ENCODE measurements at regions not wholly inside any gene's neighbourhood (a gene's known extent, or its start where the extent isn't known, plus 50 kb on each side); places are given as distances from the start of the nearest gene placed in this dataset.
"Not testable (repeated sequence)": the region's sequence is repeated elsewhere in the genome, so short reads cannot be mapped to it uniquely, and the experiment has no call there.

- Histone ChIP-seq H3K36me3 (ENCODE audit: insufficient read depth, low read length) (no peaks in the 10 kb centered on the region), H2AFZ (ENCODE audit: low read length) (no peak overlapping the region), H4K20me1 (ENCODE audit: insufficient read depth, low read depth, low read length) (no peaks in the 10 kb centered on the region), H3K4me3 (ENCODE audit: low read length) (no peak overlapping the region), H3K4me2 (ENCODE audit: low read depth, low read length, poor library complexity, severe bottlenecking) (no peak overlapping the region), H3K4me1 (ENCODE audit: low read length) (peaks cover 21% of the 10 kb centered on the region), H3K9me2 (replicated peaks; ENCODE audit: insufficient read depth, low read length) (no peaks in the 10 kb centered on the region), H3K9me3 (ENCODE audit: low read length) (no peaks in the 10 kb centered on the region), H3K27me3 (ENCODE audit: low read length) (no peaks in the 10 kb centered on the region), H3K79me2 (ENCODE audit: low read length) (no peaks in the 10 kb centered on the region), H3K9ac (ENCODE audit: low read length) (no peak overlapping the region), H3K27ac (ENCODE audit: low read length) (no peak overlapping the region)
- DNase-seq: no peak
These were observed 266.2 kb downstream of the C12orf75 start for GRCh38 chr12:105596731-105597130.

DNA sequence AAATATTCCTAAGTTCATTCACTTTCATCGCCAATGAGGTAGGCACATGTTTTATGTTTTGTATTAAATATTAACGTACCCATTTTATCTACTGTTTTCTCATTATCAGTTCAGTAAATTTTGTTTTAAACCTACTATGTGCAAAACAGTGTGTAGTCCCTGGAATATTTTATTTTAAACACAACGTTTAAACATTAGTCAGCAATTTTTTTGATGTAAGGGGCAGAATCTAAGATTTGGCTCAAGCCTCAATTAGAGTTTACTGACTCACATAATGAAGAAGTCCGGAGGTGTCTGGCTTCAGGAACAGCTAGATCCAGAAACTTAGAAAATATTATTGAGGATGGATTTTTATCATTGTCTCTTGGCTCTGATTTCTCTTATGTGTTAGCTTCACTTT is 267.5 kb downstream of the C12orf75 start:
- Histone ChIP-seq H3K9me2 (replicated peaks; ENCODE audit: insufficient read depth, low read length) (no peaks in the 10 kb centered on the region), H3K4me1 (ENCODE audit: low read length) (peaks cover 21% of the 10 kb centered on the region), H3K79me2 (ENCODE audit: low read length) (no peaks in the 10 kb centered on the region), H3K4me2 (ENCODE audit: low read depth, low read length, poor library complexity, severe bottlenecking) (no peak overlapping the region), H2AFZ (ENCODE audit: low read length) (no peak overlapping the region), H3K27ac (ENCODE audit: low read length) (no peak overlapping the region), H3K4me3 (ENCODE audit: low read length) (no peak overlapping the region), H4K20me1 (ENCODE audit: insufficient read depth, low read depth, low read length) (no peaks in the 10 kb centered on the region), H3K9ac (ENCODE audit: low read length) (no peak overlapping the region), H3K9me3 (ENCODE audit: low read length) (no peaks in the 10 kb centered on the region), H3K27me3 (ENCODE audit: low read length) (no peaks in the 10 kb centered on the region), H3K36me3 (ENCODE audit: insufficient read depth, low read length) (no peaks in the 10 kb centered on the region)
- no peak for DNase-seq

DNA sequence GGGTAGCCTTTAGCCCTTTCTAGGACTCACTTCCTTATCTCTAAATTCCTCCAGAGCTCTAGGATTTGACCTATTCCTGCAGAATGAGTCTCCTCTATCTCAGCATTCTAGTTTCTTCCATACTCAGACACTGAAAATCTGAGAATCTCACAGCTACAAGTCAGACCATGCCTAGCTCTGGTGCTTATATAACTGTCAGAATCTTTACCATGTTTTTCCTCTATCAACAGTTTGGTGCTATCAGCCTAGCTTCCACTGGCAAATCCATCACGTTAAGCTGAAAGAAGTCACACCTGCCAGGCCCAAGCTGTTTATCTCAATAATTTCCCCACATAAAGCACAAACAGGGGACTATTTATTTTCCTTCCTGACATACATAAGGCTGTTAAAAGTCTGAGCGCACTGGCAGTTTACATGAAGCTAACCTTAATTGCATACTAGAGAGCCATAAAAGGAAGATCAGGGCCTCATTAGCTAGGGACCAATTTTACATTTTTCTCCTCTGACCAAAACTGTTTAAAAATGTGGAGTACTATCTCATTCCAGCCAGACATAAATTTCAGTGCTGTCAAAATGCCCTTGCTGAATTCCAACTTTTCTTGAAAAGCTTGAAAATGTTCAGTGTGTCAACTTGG is 270.5 kb downstream of the C12orf75 start:
- no peaks in the 10 kb centered on the region; the same call in 1 of the 2 replicates for H3K9me2 ChIP-seq (replicated peaks; ENCODE audit: insufficient read depth, low read length)
- no peak overlapping the region for H3K9ac ChIP-seq (ENCODE audit: low read length)
- no peak overlapping the region for H3K27ac ChIP-seq (ENCODE audit: low read length)
- H3K36me3 ChIP-seq (ENCODE audit: insufficient read depth, low read length): no peaks in the 10 kb centered on the region
- no peak overlapping the region for H3K4me2 ChIP-seq (ENCODE audit: low read depth, low read length, poor library complexity, severe bottlenecking)
- H3K9me3 ChIP-seq (ENCODE audit: low read length): no peaks in the 10 kb centered on the region
- peaks cover 16% of the 10 kb centered on the region for H3K4me1 ChIP-seq (ENCODE audit: low read length)
- no peak overlapping the region for H2AFZ ChIP-seq (ENCODE audit: low read length)
- no peaks in the 10 kb centered on the region for H3K79me2 ChIP-seq (ENCODE audit: low read length)
- H3K27me3 ChIP-seq (ENCODE audit: low read length): no peaks in the 10 kb centered on the region
- H4K20me1 ChIP-seq (ENCODE audit: insufficient read depth, low read depth, low read length): no peaks in the 10 kb centered on the region
- no peak overlapping the region for H3K4me3 ChIP-seq (ENCODE audit: low read length)
- DNase-seq: no peak

DNA sequence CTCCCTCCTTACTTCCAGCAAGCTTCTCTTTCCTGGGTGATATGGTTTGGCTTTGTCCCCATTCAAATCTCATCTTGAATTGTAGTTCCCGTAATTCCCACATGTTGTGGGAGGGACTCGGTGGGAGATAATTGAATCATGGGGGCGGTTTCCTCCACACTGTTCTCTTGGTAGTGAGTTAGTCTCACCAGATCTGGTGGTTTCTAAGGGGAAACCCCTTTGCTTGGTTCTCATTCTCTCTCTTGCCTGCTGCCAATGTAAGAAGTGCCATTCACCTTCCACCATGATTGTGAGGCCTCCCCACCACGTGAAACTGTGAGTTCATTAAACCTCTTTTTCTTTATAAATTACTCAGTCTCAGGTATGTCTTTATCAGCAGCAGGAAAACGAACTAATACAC is 271.8 kb downstream of the C12orf75 start:
- H3K36me3 ChIP-seq (ENCODE audit: insufficient read depth, low read length); H3K27me3 ChIP-seq (ENCODE audit: low read length); H3K4me2 ChIP-seq (ENCODE audit: low read depth, low read length, poor library complexity, severe bottlenecking); H3K4me1 ChIP-seq (ENCODE audit: low read length); H3K9me2 ChIP-seq (replicated peaks; ENCODE audit: insufficient read depth, low read length); H3K27ac ChIP-seq (ENCODE audit: low read length); H4K20me1 ChIP-seq (ENCODE audit: insufficient read depth, low read depth, low read length); H3K4me3 ChIP-seq (ENCODE audit: low read length); DNase-seq; H2AFZ ChIP-seq (ENCODE audit: low read length); H3K9me3 ChIP-seq (ENCODE audit: low read length); H3K79me2 ChIP-seq (ENCODE audit: low read length); H3K9ac ChIP-seq (ENCODE audit: low read length): not testable (repeated sequence)

DNA sequence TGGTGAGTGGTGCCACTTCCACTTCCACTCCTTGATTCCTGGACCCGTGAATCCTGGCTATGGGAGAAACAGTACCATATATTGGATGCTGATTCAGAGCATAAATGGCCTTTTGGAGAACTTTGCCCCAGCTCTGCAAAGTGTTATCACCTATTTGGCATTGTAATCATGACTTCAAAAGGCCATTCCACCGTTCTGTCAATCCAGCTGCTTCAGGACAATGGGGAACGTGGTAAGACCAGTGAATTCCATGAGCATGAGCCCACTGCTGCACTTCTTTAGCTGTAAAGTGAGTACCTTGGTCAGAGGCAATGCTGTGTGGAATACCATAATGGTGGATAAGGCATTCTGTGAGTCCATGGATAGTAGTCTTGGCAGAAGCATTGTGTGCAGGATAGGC is 273.8 kb downstream of the C12orf75 start:
- H2AFZ ChIP-seq (ENCODE audit: low read length); H3K36me3 ChIP-seq (ENCODE audit: insufficient read depth, low read length); H3K4me2 ChIP-seq (ENCODE audit: low read depth, low read length, poor library complexity, severe bottlenecking); H3K9me2 ChIP-seq (replicated peaks; ENCODE audit: insufficient read depth, low read length); H3K4me3 ChIP-seq (ENCODE audit: low read length); H3K27me3 ChIP-seq (ENCODE audit: low read length); H3K79me2 ChIP-seq (ENCODE audit: low read length); H3K27ac ChIP-seq (ENCODE audit: low read length); H4K20me1 ChIP-seq (ENCODE audit: insufficient read depth, low read depth, low read length); H3K9ac ChIP-seq (ENCODE audit: low read length); DNase-seq; H3K4me1 ChIP-seq (ENCODE audit: low read length); H3K9me3 ChIP-seq (ENCODE audit: low read length): not testable (repeated sequence)

DNA sequence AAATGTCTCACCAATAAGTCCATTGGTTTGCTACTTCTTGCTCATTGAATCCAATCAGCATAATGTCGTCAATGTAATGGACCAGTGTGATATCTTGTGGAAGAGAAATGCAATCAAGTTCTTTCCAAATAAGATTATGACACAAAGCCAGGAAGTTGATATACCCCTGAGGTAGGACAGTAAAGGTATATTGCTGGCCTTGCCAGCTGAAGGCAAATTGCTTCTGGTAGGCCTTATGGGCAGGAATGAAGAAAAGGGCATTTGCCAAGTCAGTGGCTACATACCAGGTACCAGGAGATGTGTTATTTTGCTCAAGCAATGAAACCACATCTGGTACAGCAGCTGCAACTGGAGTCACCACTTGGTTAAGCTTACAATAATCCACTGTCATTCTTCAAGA is 276.1 kb downstream of the C12orf75 start:
- H2AFZ ChIP-seq (ENCODE audit: low read length); H3K27me3 ChIP-seq (ENCODE audit: low read length); DNase-seq; H4K20me1 ChIP-seq (ENCODE audit: insufficient read depth, low read depth, low read length); H3K27ac ChIP-seq (ENCODE audit: low read length); H3K79me2 ChIP-seq (ENCODE audit: low read length); H3K9me3 ChIP-seq (ENCODE audit: low read length); H3K36me3 ChIP-seq (ENCODE audit: insufficient read depth, low read length); H3K9me2 ChIP-seq (replicated peaks; ENCODE audit: insufficient read depth, low read length); H3K4me3 ChIP-seq (ENCODE audit: low read length); H3K4me2 ChIP-seq (ENCODE audit: low read depth, low read length, poor library complexity, severe bottlenecking); H3K9ac ChIP-seq (ENCODE audit: low read length); H3K4me1 ChIP-seq (ENCODE audit: low read length): not testable (repeated sequence)

DNA sequence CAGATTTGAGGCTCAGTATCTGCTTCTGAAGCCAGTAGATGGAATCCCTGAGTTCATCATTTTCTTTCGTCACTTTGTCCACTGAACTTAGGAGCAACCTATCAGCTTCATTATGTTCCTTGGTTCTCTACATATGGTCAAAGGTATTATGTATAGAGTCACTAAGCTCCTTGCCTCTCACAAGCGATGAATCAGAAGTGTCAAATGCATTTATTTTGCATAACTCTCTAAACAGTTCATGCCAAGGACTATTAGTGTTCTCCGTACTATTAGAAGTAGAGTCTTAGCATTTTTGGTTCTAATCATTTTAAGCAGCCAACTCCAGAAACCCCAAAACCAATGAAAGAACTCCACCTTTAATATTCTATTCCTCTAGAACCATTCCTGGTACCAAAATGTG is 278.5 kb downstream of the C12orf75 start:
- not testable (repeated sequence) for H3K4me3 ChIP-seq (ENCODE audit: low read length); H3K9me3 ChIP-seq (ENCODE audit: low read length); H3K36me3 ChIP-seq (ENCODE audit: insufficient read depth, low read length); DNase-seq; H3K9ac ChIP-seq (ENCODE audit: low read length); H3K27ac ChIP-seq (ENCODE audit: low read length); H2AFZ ChIP-seq (ENCODE audit: low read length); H3K4me2 ChIP-seq (ENCODE audit: low read depth, low read length, poor library complexity, severe bottlenecking); H3K27me3 ChIP-seq (ENCODE audit: low read length); H3K4me1 ChIP-seq (ENCODE audit: low read length); H4K20me1 ChIP-seq (ENCODE audit: insufficient read depth, low read depth, low read length); H3K79me2 ChIP-seq (ENCODE audit: low read length); H3K9me2 ChIP-seq (replicated peaks; ENCODE audit: insufficient read depth, low read length)

DNA sequence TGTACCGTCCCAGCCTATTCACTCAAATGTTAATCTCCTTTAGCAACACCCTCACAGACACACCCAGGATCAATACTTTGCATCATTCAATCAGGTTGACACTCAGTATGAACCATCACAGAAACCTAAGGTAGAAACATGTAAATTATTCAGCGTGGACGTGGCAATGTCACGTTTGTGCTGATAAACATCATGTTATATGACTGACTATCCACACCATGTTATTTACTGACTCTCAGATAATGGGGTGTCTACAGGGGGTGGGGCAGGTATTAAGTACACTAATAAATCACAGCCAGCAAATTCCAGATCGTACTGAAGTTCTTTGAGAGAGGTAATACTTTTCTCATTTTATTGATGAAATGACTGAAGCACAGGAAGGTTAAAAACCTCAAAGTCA is 280.0 kb downstream of the C12orf75 start:
- no peaks in the 10 kb centered on the region for H4K20me1 ChIP-seq (ENCODE audit: insufficient read depth, low read depth, low read length)
- no peaks in the 10 kb centered on the region for H3K4me1 ChIP-seq (ENCODE audit: low read length)
- H3K4me3 ChIP-seq (ENCODE audit: low read length): no peak overlapping the region
- DNase-seq: no peak
- no peaks in the 10 kb centered on the region for H3K79me2 ChIP-seq (ENCODE audit: low read length)
- H3K27ac ChIP-seq (ENCODE audit: low read length): no peak overlapping the region
- no peak overlapping the region for H3K4me2 ChIP-seq (ENCODE audit: low read depth, low read length, poor library complexity, severe bottlenecking)
- H3K9me2 ChIP-seq (replicated peaks; ENCODE audit: insufficient read depth, low read length): no peaks in the 10 kb centered on the region
- H3K36me3 ChIP-seq (ENCODE audit: insufficient read depth, low read length): no peaks in the 10 kb centered on the region
- no peaks in the 10 kb centered on the region for H3K9me3 ChIP-seq (ENCODE audit: low read length)
- no peaks in the 10 kb centered on the region for H3K27me3 ChIP-seq (ENCODE audit: low read length)
- H2AFZ ChIP-seq (ENCODE audit: low read length): no peak overlapping the region
- H3K9ac ChIP-seq (ENCODE audit: low read length): no peak overlapping the region

- no peaks in the 10 kb centered on the region for H3K9me3 ChIP-seq (ENCODE audit: low read length)
- no peaks in the 10 kb centered on the region for H3K27me3 ChIP-seq (ENCODE audit: low read length)
- no peak overlapping the region for H3K27ac ChIP-seq (ENCODE audit: low read length)
- H2AFZ ChIP-seq (ENCODE audit: low read length): no peak overlapping the region
- no peaks in the 10 kb centered on the region for H3K9me2 ChIP-seq (replicated peaks; ENCODE audit: insufficient read depth, low read length)
- H4K20me1 ChIP-seq (ENCODE audit: insufficient read depth, low read depth, low read length): no peaks in the 10 kb centered on the region
- no peak overlapping the region for H3K9ac ChIP-seq (ENCODE audit: low read length)
- H3K79me2 ChIP-seq (ENCODE audit: low read length): no peaks in the 10 kb centered on the region
- H3K4me3 ChIP-seq (ENCODE audit: low read length): no peak overlapping the region
- no peaks in the 10 kb centered on the region for H3K36me3 ChIP-seq (ENCODE audit: insufficient read depth, low read length)
- no peak overlapping the region for H3K4me2 ChIP-seq (ENCODE audit: low read depth, low read length, poor library complexity, severe bottlenecking)
- H3K4me1 ChIP-seq (ENCODE audit: low read length): no peaks in the 10 kb centered on the region
- DNase-seq: no peak
These were observed 280.8 kb downstream of the C12orf75 start for GRCh38 chr12:105611340-105611739.

Measured in Karpas-422 (cell line).